PFSK-1 (cell line): ENCODE measurements at regions not wholly inside any gene's neighbourhood (a gene's known extent, or its start where the extent isn't known, plus 50 kb on each side); places are given as distances from the start of the nearest gene placed in this dataset.

Source experiments
- FOXP2 ChIP-seq: optimal IDR thresholded peaks from 2 replicates; pipeline ENCODE3; 2011; ENCODE audit warnings: borderline replicate concordance, control low read depth, inconsistent platforms; ENCODE audit not compliant: insufficient read depth; ENCODE audit errors: extremely low read length, extremely low read depth
- POLR2AphosphoS5 ChIP-seq: IDR thresholded peaks from 2 replicates; pipeline ENCODE4 v1.6.1; 2012; ENCODE audit warnings: low read depth, mild to moderate bottlenecking, control low read depth, low read length, moderate library complexity
- SIN3A ChIP-seq: IDR thresholded peaks from 2 replicates; pipeline ENCODE4 v1.6.1; 2012; ENCODE audit warnings: mild to moderate bottlenecking, low read length, moderate library complexity, borderline replicate concordance; ENCODE audit not compliant: insufficient read depth
- TAF1 ChIP-seq: IDR thresholded peaks from 2 replicates; pipeline ENCODE4 v1.6.1; 2012; ENCODE audit warnings: low read length, control low read depth, borderline replicate concordance; ENCODE audit not compliant: insufficient read depth
- TF ChIP-seq, protein P1 (sequence below), 2 experiments: IDR thresholded peaks; 2 replicates each; pipeline versions ENCODE4 v1.6.1 to v1.8.0; 2011 to 2012; ENCODE audit warnings: low read depth in 2 of 2, low read length in 2 of 2, control low read depth in 1 of 2, inconsistent platforms in 1 of 2, mild to moderate bottlenecking in 1 of 2, moderate library complexity in 1 of 2; ENCODE audit not compliant: insufficient read depth in 1 of 2

DNA sequence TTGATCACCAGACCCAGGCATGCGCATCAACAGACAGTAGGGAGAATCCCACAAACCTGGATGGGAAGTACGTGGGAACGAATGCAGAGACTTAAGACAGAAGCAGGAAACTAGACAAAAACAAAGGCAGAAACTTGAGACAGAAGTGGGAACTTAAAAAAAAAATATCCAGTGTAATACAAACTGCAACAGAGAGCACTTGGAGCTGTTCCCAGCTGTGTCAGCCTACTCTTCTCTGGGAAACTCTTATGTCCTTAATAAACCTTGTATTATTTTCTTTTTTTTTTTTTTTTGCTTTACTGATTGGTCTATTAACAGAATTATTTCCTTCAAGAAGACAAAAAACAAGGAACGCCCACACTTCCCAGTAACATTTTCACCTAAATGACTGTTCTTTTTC lies 1818.1 kb upstream of the RAG2 start:
- no peak for TF ChIP-seq POLR2AphosphoS5
- no peak for TF ChIP-seq SIN3A
- no peak for TF ChIP-seq TAF1
- TF ChIP-seq FOXP2, result no peak
- TF ChIP-seq, protein P1, sequence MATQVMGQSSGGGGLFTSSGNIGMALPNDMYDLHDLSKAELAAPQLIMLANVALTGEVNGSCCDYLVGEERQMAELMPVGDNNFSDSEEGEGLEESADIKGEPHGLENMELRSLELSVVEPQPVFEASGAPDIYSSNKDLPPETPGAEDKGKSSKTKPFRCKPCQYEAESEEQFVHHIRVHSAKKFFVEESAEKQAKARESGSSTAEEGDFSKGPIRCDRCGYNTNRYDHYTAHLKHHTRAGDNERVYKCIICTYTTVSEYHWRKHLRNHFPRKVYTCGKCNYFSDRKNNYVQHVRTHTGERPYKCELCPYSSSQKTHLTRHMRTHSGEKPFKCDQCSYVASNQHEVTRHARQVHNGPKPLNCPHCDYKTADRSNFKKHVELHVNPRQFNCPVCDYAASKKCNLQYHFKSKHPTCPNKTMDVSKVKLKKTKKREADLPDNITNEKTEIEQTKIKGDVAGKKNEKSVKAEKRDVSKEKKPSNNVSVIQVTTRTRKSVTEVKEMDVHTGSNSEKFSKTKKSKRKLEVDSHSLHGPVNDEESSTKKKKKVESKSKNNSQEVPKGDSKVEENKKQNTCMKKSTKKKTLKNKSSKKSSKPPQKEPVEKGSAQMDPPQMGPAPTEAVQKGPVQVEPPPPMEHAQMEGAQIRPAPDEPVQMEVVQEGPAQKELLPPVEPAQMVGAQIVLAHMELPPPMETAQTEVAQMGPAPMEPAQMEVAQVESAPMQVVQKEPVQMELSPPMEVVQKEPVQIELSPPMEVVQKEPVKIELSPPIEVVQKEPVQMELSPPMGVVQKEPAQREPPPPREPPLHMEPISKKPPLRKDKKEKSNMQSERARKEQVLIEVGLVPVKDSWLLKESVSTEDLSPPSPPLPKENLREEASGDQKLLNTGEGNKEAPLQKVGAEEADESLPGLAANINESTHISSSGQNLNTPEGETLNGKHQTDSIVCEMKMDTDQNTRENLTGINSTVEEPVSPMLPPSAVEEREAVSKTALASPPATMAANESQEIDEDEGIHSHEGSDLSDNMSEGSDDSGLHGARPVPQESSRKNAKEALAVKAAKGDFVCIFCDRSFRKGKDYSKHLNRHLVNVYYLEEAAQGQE (IDR thresholded peaks at IDR 0.05; ENCODE audit: insufficient read depth in 1 of 2, low read depth in 2 of 2, low read length in 2 of 2), result no peak

GRCh38 chr11:38411149-38411548 lies 1813.1 kb upstream of the RAG2 start:
- TF ChIP-seq SIN3A, result no peak
- no peak for TF ChIP-seq TAF1
- TF ChIP-seq FOXP2, result no peak
- TF ChIP-seq, protein P1 (IDR thresholded peaks at IDR 0.05; ENCODE audit: insufficient read depth in 1 of 2, low read depth in 2 of 2, low read length in 2 of 2), result no peak
- TF ChIP-seq POLR2AphosphoS5, result no peak

DNA sequence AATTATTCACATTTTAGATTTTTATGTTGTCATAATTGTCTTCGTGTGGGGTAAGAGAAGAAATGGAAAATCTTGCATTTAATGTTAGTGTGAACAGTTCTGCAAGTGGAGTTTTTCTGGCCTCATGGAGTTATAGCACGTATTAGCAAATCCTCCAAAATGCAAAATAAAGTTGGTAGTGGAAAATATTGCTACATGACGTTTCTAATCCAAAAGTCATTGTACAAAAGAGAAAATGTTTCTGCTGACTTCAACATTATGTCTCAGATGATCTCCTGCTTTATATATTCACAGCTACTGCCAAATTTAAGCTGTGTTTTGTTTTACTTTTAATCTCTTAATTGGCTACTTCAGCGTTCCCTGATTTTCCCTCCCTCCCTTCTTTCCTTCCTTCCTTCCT lies 1804.0 kb upstream of the RAG2 start:
- no peak for TF ChIP-seq SIN3A
- no peak for TF ChIP-seq FOXP2
- TF ChIP-seq POLR2AphosphoS5, result no peak
- TF ChIP-seq, protein P1 (IDR thresholded peaks at IDR 0.05; ENCODE audit: insufficient read depth in 1 of 2, low read depth in 2 of 2, low read length in 2 of 2), result no peak
- TF ChIP-seq TAF1, result no peak

- TF ChIP-seq POLR2AphosphoS5, result no peak
These were observed 1794.1 kb upstream of the RAG2 start for GRCh38 chr11:38392176-38392575.

DNA sequence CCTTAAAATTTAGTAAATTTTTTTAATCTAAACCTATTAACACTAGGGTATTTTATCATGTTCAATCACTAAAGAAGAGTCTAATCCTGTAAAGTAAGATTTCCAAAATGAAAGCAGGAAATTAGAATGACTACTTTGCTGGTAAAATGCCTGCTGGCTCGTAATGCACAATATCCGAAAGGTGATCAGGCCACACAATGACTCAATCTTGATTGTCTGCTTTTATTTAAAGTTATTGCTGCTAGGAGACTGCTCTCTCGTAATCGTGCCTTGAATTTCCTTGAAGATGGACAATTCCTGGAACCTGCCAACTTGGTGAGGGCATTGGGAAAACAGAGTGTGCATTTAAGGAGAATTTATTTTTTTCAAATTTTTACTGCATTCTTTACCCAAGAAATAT lies 1786.5 kb upstream of the RAG2 start:
- TF ChIP-seq SIN3A (no peak), TAF1 (no peak), POLR2AphosphoS5 (no peak), FOXP2 (no peak)
- TF ChIP-seq, protein P1 (IDR thresholded peaks at IDR 0.05; ENCODE audit: insufficient read depth in 1 of 2, low read depth in 2 of 2, low read length in 2 of 2), result no peak

GRCh38 chr11:38365274-38365673 lies 1767.2 kb upstream of the RAG2 start:
- TF ChIP-seq TAF1 (no peak), SIN3A (no peak), POLR2AphosphoS5 (no peak)
- TF ChIP-seq, protein P1 (IDR thresholded peaks at IDR 0.05; ENCODE audit: insufficient read depth in 1 of 2, low read depth in 2 of 2, low read length in 2 of 2), result no peak
